ENCODE measurements at regions not wholly inside any gene's neighbourhood (a gene's known extent, or its start where the extent isn't known, plus 50 kb on each side); places are given as distances from the start of the nearest gene placed in this dataset.
"Not testable (repeated sequence)": the region's sequence is repeated elsewhere in the genome, so short reads cannot be mapped to it uniquely, and the experiment has no call there.

DNA sequence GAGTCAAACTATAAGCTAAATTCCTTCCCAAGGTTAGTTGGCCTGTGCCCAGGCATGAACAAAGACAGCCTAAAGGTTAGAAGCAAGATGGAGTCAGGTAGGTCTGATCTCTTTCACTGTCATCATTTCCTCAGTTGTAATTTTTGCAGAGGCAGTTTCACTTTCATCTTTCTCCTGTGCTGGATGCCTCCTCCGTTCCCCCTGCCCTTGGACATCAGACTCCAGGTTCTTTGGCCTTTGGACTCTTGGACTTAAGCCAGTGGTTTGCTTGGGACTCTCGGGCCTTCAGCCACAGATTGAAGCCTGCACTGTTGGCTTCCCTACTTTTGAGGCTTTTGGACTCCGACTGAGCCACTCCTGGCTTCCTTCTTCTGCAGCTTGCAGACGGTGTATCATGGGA lies 4013.8 kb upstream of the TPTE start:
- CTCF ChIA-PET; H3K9me3 Mint-ChIP-seq (ENCODE audit: low read depth, unreplicated experiment); H3K36me3 Mint-ChIP-seq (ENCODE audit: insufficient read depth, unreplicated experiment); intact Hi-C loops (cut with micrococcal nuclease; ENCODE audit: unreplicated experiment); H3K4me1 Mint-ChIP-seq (ENCODE audit: low read depth, unreplicated experiment); BruUV-seq (replicated peaks); H3K27me3 Mint-ChIP-seq (ENCODE audit: unreplicated experiment); DNase-seq; H3K4me3 Mint-ChIP-seq (ENCODE audit: low read depth, unreplicated experiment); H3K27ac Mint-ChIP-seq (ENCODE audit: unreplicated experiment): not testable (repeated sequence)

GRCh38 chr21:6521777-6522176 lies 3999.6 kb upstream of the TPTE start:
- H3K27ac Mint-ChIP-seq (ENCODE audit: unreplicated experiment); H3K4me3 Mint-ChIP-seq (ENCODE audit: low read depth, unreplicated experiment); H3K4me1 Mint-ChIP-seq (ENCODE audit: low read depth, unreplicated experiment); H3K36me3 Mint-ChIP-seq (ENCODE audit: insufficient read depth, unreplicated experiment); DNase-seq; intact Hi-C loops (cut with micrococcal nuclease; ENCODE audit: unreplicated experiment); H3K27me3 Mint-ChIP-seq (ENCODE audit: unreplicated experiment); CTCF ChIA-PET; BruUV-seq (replicated peaks); H3K9me3 Mint-ChIP-seq (ENCODE audit: low read depth, unreplicated experiment): not testable (repeated sequence)

DNA sequence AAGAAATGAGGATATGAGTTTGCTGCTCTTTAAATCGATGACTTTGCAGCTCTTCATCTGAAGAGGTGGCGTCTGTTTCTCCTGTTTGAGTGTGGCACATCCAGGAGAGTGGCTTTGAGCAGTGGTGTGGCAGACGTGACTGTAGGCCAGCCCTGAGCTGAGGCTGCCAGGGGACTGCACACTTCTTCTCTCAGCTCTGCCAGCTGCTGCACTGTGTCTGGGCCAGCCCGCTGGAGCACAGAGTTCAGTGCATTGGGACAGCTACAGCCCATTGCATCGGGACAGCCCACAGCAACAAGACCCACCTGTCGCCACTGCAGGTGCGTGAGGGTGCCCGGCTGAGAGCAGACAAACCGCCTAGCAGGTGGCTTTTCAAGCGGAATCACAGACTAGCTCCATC lies 3995.2 kb upstream of the TPTE start:
- H3K27ac Mint-ChIP-seq (ENCODE audit: unreplicated experiment); DNase-seq; H3K27me3 Mint-ChIP-seq (ENCODE audit: unreplicated experiment); H3K9me3 Mint-ChIP-seq (ENCODE audit: low read depth, unreplicated experiment); CTCF ChIA-PET; intact Hi-C loops (cut with micrococcal nuclease; ENCODE audit: unreplicated experiment); H3K4me1 Mint-ChIP-seq (ENCODE audit: low read depth, unreplicated experiment); BruUV-seq (replicated peaks); H3K4me3 Mint-ChIP-seq (ENCODE audit: low read depth, unreplicated experiment); H3K36me3 Mint-ChIP-seq (ENCODE audit: insufficient read depth, unreplicated experiment): not testable (repeated sequence)

- H3K4me3 Mint-ChIP-seq (ENCODE audit: low read depth, unreplicated experiment); DNase-seq; H3K9me3 Mint-ChIP-seq (ENCODE audit: low read depth, unreplicated experiment); H3K27me3 Mint-ChIP-seq (ENCODE audit: unreplicated experiment); H3K36me3 Mint-ChIP-seq (ENCODE audit: insufficient read depth, unreplicated experiment); intact Hi-C loops (cut with micrococcal nuclease; ENCODE audit: unreplicated experiment); CTCF ChIA-PET; H3K4me1 Mint-ChIP-seq (ENCODE audit: low read depth, unreplicated experiment); H3K27ac Mint-ChIP-seq (ENCODE audit: unreplicated experiment); BruUV-seq (replicated peaks): not testable (repeated sequence)
Observed at GRCh38 chr21:6530655-6531054, 3990.7 kb upstream of the TPTE start.

DNA sequence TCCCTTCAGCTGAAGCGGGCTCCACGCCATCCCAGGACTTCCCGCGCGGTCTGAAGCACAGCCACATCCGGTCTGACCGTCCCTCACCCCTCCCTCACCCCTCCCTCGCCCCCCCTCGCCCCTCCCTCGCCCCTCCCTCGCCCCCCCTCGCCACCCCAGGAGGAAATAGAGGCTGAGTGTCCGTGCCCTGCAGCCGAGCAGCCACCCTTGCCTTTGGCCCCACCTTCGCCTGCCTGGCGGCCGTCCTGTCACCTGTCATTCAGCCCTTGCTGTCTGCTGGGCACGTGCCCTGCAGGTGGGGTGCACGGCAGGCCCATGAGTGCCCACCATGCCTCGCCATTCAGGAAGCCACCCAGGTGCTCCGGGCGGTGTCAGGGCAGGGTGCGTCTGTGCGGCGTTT lies 3988.1 kb upstream of the TPTE start:
- H3K36me3 Mint-ChIP-seq (ENCODE audit: insufficient read depth, unreplicated experiment); H3K27me3 Mint-ChIP-seq (ENCODE audit: unreplicated experiment); H3K27ac Mint-ChIP-seq (ENCODE audit: unreplicated experiment); H3K4me3 Mint-ChIP-seq (ENCODE audit: low read depth, unreplicated experiment); DNase-seq; BruUV-seq (replicated peaks); H3K4me1 Mint-ChIP-seq (ENCODE audit: low read depth, unreplicated experiment); H3K9me3 Mint-ChIP-seq (ENCODE audit: low read depth, unreplicated experiment); CTCF ChIA-PET; intact Hi-C loops (cut with micrococcal nuclease; ENCODE audit: unreplicated experiment): not testable (repeated sequence)

- CTCF ChIA-PET; H3K4me1 Mint-ChIP-seq (ENCODE audit: low read depth, unreplicated experiment); H3K27ac Mint-ChIP-seq (ENCODE audit: unreplicated experiment); H3K9me3 Mint-ChIP-seq (ENCODE audit: low read depth, unreplicated experiment); DNase-seq; BruUV-seq (replicated peaks); intact Hi-C loops (cut with micrococcal nuclease; ENCODE audit: unreplicated experiment); H3K27me3 Mint-ChIP-seq (ENCODE audit: unreplicated experiment); H3K4me3 Mint-ChIP-seq (ENCODE audit: low read depth, unreplicated experiment); H3K36me3 Mint-ChIP-seq (ENCODE audit: insufficient read depth, unreplicated experiment): not testable (repeated sequence)
Observed at GRCh38 chr21:6538320-6538719, 3983.1 kb upstream of the TPTE start.

DNA sequence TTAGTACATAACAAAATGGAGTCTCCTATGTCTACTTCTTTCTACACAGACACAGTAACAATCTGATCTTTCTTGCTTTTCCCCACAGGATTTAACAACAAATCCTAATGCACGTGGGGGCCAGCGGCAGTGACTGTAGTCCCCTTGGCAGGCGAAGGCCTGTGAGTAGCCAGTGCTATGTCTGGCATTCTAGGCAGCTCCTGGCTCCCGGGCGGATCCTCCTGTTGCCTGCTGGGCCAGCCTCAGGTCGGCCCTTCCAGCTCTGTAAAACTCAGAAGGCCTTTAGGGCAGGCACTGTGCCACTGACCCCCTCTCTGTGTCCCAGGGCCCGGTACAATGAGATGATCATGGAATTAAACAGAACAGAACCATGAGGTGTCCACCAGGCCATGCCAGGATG lies 3981.7 kb upstream of the TPTE start:
- H3K9me3 Mint-ChIP-seq (ENCODE audit: low read depth, unreplicated experiment); DNase-seq; CTCF ChIA-PET; H3K4me1 Mint-ChIP-seq (ENCODE audit: low read depth, unreplicated experiment); BruUV-seq (replicated peaks); H3K4me3 Mint-ChIP-seq (ENCODE audit: low read depth, unreplicated experiment); H3K36me3 Mint-ChIP-seq (ENCODE audit: insufficient read depth, unreplicated experiment); H3K27ac Mint-ChIP-seq (ENCODE audit: unreplicated experiment); intact Hi-C loops (cut with micrococcal nuclease; ENCODE audit: unreplicated experiment); H3K27me3 Mint-ChIP-seq (ENCODE audit: unreplicated experiment): not testable (repeated sequence)

GRCh38 chr21:6541036-6541435 lies 3980.3 kb upstream of the TPTE start:
- H3K4me1 Mint-ChIP-seq (ENCODE audit: low read depth, unreplicated experiment); intact Hi-C loops (cut with micrococcal nuclease; ENCODE audit: unreplicated experiment); BruUV-seq (replicated peaks): not testable (repeated sequence)

DNA sequence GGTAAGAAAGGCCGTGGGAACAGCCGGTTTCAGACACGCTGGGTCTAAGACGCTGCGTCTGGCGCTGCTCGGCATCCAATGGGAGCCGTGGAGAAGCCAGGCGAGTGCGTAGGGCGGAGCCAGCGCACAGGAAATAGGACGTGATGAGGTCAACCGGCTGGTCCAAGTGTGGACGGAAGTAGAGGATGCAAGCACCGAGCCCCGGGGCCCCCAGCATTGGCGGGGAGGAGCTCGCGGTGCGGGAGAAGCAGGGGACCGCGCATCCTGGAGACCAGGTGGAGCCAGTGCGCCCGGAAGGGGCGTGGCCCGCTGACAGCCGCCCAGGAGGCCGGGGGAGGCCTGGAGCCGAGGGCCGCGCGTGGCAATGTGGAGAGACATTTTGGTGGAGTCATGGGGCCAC lies 3976.1 kb upstream of the TPTE start:
- H3K9me3 Mint-ChIP-seq (ENCODE audit: low read depth, unreplicated experiment); H3K36me3 Mint-ChIP-seq (ENCODE audit: insufficient read depth, unreplicated experiment); H3K4me3 Mint-ChIP-seq (ENCODE audit: low read depth, unreplicated experiment); H3K27ac Mint-ChIP-seq (ENCODE audit: unreplicated experiment); BruUV-seq (replicated peaks); H3K4me1 Mint-ChIP-seq (ENCODE audit: low read depth, unreplicated experiment); DNase-seq; H3K27me3 Mint-ChIP-seq (ENCODE audit: unreplicated experiment); intact Hi-C loops (cut with micrococcal nuclease; ENCODE audit: unreplicated experiment); CTCF ChIA-PET: not testable (repeated sequence)

More at GRCh38 chr21:6541036-6541435, 3980.3 kb upstream of the TPTE start:
- H3K36me3 Mint-ChIP-seq (ENCODE audit: insufficient read depth, unreplicated experiment); CTCF ChIA-PET; H3K9me3 Mint-ChIP-seq (ENCODE audit: low read depth, unreplicated experiment); DNase-seq; H3K27me3 Mint-ChIP-seq (ENCODE audit: unreplicated experiment); H3K27ac Mint-ChIP-seq (ENCODE audit: unreplicated experiment); H3K4me3 Mint-ChIP-seq (ENCODE audit: low read depth, unreplicated experiment): not testable (repeated sequence)

DNA sequence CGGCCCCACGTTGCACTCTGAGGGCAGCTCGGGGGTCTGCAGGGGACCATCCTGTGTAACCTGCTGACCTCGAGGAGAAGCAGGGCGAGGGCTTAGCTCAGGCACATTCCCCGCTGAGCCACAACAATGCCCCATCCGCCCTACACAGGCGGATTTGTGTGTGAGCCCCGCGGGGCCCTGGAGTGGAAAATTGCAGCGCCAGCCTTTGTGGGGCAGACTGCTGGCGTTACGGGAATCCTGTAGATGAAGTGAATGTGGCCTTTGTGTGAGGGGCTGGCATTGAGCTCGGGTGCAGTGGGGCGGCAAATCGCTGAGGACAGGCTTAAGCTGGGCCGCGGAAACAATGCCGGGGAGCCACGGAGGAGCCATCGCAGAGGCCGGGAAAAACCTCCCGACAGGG lies 3970.3 kb upstream of the TPTE start:
- DNase-seq; BruUV-seq (replicated peaks); H3K27ac Mint-ChIP-seq (ENCODE audit: unreplicated experiment); intact Hi-C loops (cut with micrococcal nuclease; ENCODE audit: unreplicated experiment); H3K27me3 Mint-ChIP-seq (ENCODE audit: unreplicated experiment); H3K4me3 Mint-ChIP-seq (ENCODE audit: low read depth, unreplicated experiment); H3K4me1 Mint-ChIP-seq (ENCODE audit: low read depth, unreplicated experiment); H3K9me3 Mint-ChIP-seq (ENCODE audit: low read depth, unreplicated experiment); H3K36me3 Mint-ChIP-seq (ENCODE audit: insufficient read depth, unreplicated experiment); CTCF ChIA-PET: not testable (repeated sequence)

Measured in Calu3 (cell line).